ENCODE measurements at regions not wholly inside any gene's neighbourhood (a gene's known extent, or its start where the extent isn't known, plus 50 kb on each side); places are given as distances from the start of the nearest gene placed in this dataset.

DNA sequence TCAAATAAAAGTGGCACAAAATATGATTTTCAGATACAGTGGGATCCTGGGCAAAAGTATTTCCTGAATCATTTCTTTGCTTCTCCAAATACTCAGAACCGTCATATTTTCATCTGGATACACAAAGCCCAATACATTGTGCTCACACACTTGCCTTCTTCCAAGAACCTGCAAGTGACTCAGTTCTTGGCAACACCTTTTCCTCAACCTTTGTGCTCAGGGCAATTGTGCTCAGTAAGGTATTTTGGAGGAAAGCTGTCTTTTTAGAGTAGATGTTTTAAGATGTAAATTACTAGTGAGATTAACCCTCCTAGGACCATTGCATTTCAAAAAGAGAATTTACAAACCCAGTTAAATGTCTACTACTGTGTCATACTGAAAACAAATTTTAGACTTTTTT is 233.5 kb downstream of the EFNB2 start:
- no peak for DNase-seq
- H3K4me3 ChIP-seq (ENCODE audit: low read length): no peak overlapping the region
- no peaks in the 10 kb centered on the region for H3K4me1 ChIP-seq (ENCODE audit: control insufficient read depth, insufficient read depth, low read length)
- H3K36me3 Mint-ChIP-seq (ENCODE audit: low read depth): peaks cover 2% of the 10 kb centered on the region
- H3K27ac ChIP-seq (ENCODE audit: low read depth, low read length): no peak overlapping the region
- H3K9me3 Mint-ChIP-seq: peaks cover 46% of the 10 kb centered on the region
- no peaks in the 10 kb centered on the region for H3K27me3 Mint-ChIP-seq (ENCODE audit: insufficient read depth)
- H3K27me3 ChIP-seq (ENCODE audit: control insufficient read depth, insufficient read depth, low read length, poor library complexity, severe bottlenecking): no peaks in the 10 kb centered on the region
- H3K9me3 ChIP-seq (ENCODE audit: control insufficient read depth, low read length): peaks cover 10% of the 10 kb centered on the region
- no peak overlapping the region for H3K27ac Mint-ChIP-seq
- 70% methylated on average over 1 of the region's 1 CpG; no CpG with 5 or more reads in 1 of the 2 experiments for WGBS, 2 experiments (ENCODE audit: insufficient coverage in 1 of 2, insufficient read length in 1 of 2)
- H3K9ac ChIP-seq (ENCODE audit: extremely low read depth, low read length, poor library complexity, severe bottlenecking): no peak overlapping the region
- no peak overlapping the region for H3K4me3 Mint-ChIP-seq
- TF ChIP-seq, protein P1, sequence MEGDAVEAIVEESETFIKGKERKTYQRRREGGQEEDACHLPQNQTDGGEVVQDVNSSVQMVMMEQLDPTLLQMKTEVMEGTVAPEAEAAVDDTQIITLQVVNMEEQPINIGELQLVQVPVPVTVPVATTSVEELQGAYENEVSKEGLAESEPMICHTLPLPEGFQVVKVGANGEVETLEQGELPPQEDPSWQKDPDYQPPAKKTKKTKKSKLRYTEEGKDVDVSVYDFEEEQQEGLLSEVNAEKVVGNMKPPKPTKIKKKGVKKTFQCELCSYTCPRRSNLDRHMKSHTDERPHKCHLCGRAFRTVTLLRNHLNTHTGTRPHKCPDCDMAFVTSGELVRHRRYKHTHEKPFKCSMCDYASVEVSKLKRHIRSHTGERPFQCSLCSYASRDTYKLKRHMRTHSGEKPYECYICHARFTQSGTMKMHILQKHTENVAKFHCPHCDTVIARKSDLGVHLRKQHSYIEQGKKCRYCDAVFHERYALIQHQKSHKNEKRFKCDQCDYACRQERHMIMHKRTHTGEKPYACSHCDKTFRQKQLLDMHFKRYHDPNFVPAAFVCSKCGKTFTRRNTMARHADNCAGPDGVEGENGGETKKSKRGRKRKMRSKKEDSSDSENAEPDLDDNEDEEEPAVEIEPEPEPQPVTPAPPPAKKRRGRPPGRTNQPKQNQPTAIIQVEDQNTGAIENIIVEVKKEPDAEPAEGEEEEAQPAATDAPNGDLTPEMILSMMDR (conservative IDR thresholded peaks at IDR 0.05): no peak
- peaks cover 2% of the 10 kb centered on the region for H3K4me1 Mint-ChIP-seq
- no peaks in the 10 kb centered on the region for H3K36me3 ChIP-seq (ENCODE audit: control insufficient read depth, insufficient read depth, low read length)

DNA sequence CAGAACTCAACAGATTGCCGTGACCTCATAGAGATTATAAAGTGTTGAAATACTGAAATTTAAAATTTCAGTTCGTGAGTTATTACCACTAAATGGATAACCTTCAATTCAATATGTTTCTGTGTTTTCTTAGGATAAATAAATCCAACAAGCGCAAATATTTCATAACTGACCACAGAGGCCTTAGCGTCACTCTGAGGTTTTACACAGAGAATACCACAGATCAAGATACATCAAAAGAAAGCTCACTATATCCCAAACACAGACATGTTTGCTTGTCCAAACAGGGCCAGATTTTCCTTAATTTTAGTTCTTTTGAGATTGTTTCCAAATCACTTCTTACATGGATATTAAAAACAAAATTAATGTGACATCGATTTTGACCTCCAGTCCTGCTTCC is 235.8 kb downstream of the EFNB2 start:
- TF ChIP-seq, protein P1 (conservative IDR thresholded peaks at IDR 0.05): no peak
- no peak overlapping the region for H3K27ac Mint-ChIP-seq
- H3K9me3 Mint-ChIP-seq: peaks cover 41% of the 10 kb centered on the region
- Histone ChIP-seq H3K4me3 (ENCODE audit: low read length) (no peak overlapping the region), H3K36me3 (ENCODE audit: control insufficient read depth, insufficient read depth, low read length) (no peaks in the 10 kb centered on the region), H3K4me1 (ENCODE audit: control insufficient read depth, insufficient read depth, low read length) (no peaks in the 10 kb centered on the region), H3K27ac (ENCODE audit: low read depth, low read length) (no peak overlapping the region), H3K9me3 (ENCODE audit: control insufficient read depth, low read length) (peaks cover 10% of the 10 kb centered on the region), H3K27me3 (ENCODE audit: control insufficient read depth, insufficient read depth, low read length, poor library complexity, severe bottlenecking) (no peaks in the 10 kb centered on the region), H3K9ac (ENCODE audit: extremely low read depth, low read length, poor library complexity, severe bottlenecking) (no peak overlapping the region)
- no peak overlapping the region for H3K4me3 Mint-ChIP-seq
- 95 to 96% methylated on average over 3 of the region's 5 CpGs for WGBS, 2 experiments (ENCODE audit: insufficient coverage in 1 of 2, insufficient read length in 1 of 2)
- H3K27me3 Mint-ChIP-seq (ENCODE audit: insufficient read depth): no peaks in the 10 kb centered on the region
- no peak for DNase-seq
- H3K4me1 Mint-ChIP-seq: peaks cover 2% of the 10 kb centered on the region
- peaks cover 2% of the 10 kb centered on the region for H3K36me3 Mint-ChIP-seq (ENCODE audit: low read depth)

DNA sequence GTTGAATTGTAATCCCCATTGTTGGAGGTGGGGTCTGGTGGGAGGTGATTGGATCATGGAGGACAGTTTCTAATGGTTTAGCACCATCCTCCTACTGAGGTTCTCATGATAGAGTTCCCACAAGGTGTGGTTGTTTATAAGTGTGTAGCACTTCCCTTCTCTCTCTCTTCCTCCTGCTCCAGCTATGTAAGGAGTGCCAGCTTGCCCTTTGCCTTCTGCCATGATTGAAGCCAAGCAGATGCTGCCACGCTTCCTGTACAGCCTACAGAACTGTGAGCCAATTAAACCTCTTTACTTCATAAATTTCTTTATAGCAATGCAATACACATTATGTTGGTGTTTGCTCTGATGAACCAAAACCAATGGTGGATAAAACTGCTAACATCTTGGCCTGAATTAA is 238.2 kb downstream of the EFNB2 start:
- no peaks in the 10 kb centered on the region for H3K36me3 Mint-ChIP-seq (ENCODE audit: low read depth)
- Histone ChIP-seq H3K9me3 (ENCODE audit: control insufficient read depth, low read length) (no peaks in the 10 kb centered on the region), H3K9ac (ENCODE audit: extremely low read depth, low read length, poor library complexity, severe bottlenecking) (no peak overlapping the region), H3K27ac (ENCODE audit: low read depth, low read length) (no peak overlapping the region), H3K27me3 (ENCODE audit: control insufficient read depth, insufficient read depth, low read length, poor library complexity, severe bottlenecking) (no peaks in the 10 kb centered on the region), H3K4me3 (ENCODE audit: low read length) (no peak overlapping the region), H3K4me1 (ENCODE audit: control insufficient read depth, insufficient read depth, low read length) (no peaks in the 10 kb centered on the region), H3K36me3 (ENCODE audit: control insufficient read depth, insufficient read depth, low read length) (no peaks in the 10 kb centered on the region)
- no peak overlapping the region for H3K27ac Mint-ChIP-seq
- no peaks in the 10 kb centered on the region for H3K4me1 Mint-ChIP-seq
- peaks cover 25% of the 10 kb centered on the region for H3K9me3 Mint-ChIP-seq
- no peak for DNase-seq
- no peaks in the 10 kb centered on the region for H3K27me3 Mint-ChIP-seq (ENCODE audit: insufficient read depth)
- no peak overlapping the region for H3K4me3 Mint-ChIP-seq
- WGBS, 2 experiments (ENCODE audit: insufficient coverage in 1 of 2, insufficient read length in 1 of 2): 96% methylated on average over 1 of the region's 1 CpG; no CpG with 5 or more reads in 1 of the 2 experiments
- TF ChIP-seq, protein P1 (conservative IDR thresholded peaks at IDR 0.05): no peak

All from endodermal cell (in vitro differentiated cells).